ENCODE measurements at regions not wholly inside any gene's neighbourhood (a gene's known extent, or its start where the extent isn't known, plus 50 kb on each side); places are given as distances from the start of the nearest gene placed in this dataset.

- TF ChIP-seq CTCF (conservative IDR thresholded peaks at IDR 0.05; ENCODE audit: low read depth in 2 of 2): no peak
- TF ChIP-seq JUNB (IDR thresholded peaks at IDR 0.05; ENCODE audit: unreplicated experiment): no peak
- TF ChIP-seq POLR2AphosphoS5 (IDR thresholded peaks at IDR 0.05; ENCODE audit: low read depth): no peak
- no peak for TF ChIP-seq EZH2 (IDR thresholded peaks at IDR 0.05; ENCODE audit: low read depth, unreplicated experiment)
- TF ChIP-seq ETS1 (IDR thresholded peaks at IDR 0.05): no peak
- TF ChIP-seq CREB1 (CRISPR knock-in tag; IDR thresholded peaks at IDR 0.05; ENCODE audit: low read depth): no peak
- TF ChIP-seq, protein P1, sequence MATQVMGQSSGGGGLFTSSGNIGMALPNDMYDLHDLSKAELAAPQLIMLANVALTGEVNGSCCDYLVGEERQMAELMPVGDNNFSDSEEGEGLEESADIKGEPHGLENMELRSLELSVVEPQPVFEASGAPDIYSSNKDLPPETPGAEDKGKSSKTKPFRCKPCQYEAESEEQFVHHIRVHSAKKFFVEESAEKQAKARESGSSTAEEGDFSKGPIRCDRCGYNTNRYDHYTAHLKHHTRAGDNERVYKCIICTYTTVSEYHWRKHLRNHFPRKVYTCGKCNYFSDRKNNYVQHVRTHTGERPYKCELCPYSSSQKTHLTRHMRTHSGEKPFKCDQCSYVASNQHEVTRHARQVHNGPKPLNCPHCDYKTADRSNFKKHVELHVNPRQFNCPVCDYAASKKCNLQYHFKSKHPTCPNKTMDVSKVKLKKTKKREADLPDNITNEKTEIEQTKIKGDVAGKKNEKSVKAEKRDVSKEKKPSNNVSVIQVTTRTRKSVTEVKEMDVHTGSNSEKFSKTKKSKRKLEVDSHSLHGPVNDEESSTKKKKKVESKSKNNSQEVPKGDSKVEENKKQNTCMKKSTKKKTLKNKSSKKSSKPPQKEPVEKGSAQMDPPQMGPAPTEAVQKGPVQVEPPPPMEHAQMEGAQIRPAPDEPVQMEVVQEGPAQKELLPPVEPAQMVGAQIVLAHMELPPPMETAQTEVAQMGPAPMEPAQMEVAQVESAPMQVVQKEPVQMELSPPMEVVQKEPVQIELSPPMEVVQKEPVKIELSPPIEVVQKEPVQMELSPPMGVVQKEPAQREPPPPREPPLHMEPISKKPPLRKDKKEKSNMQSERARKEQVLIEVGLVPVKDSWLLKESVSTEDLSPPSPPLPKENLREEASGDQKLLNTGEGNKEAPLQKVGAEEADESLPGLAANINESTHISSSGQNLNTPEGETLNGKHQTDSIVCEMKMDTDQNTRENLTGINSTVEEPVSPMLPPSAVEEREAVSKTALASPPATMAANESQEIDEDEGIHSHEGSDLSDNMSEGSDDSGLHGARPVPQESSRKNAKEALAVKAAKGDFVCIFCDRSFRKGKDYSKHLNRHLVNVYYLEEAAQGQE (IDR thresholded peaks at IDR 0.05; ENCODE audit: unreplicated experiment): no peak
- no peak for TF ChIP-seq NANOG (IDR thresholded peaks at IDR 0.05; ENCODE audit: borderline replicate concordance)
- no peak for TF ChIP-seq EZH2phosphoT487 (IDR thresholded peaks at IDR 0.05; ENCODE audit: unreplicated experiment)
- TF ChIP-seq ZNF331 (CRISPR knock-in tag; IDR thresholded peaks at IDR 0.05; ENCODE audit: low read depth): no peak
- no peak for TF ChIP-seq ZNF114 (CRISPR knock-in tag; IDR thresholded peaks at IDR 0.05)
- no peak for TF ChIP-seq STAT1 (IDR thresholded peaks at IDR 0.05; ENCODE audit: unreplicated experiment)
Measured at GRCh38 chr14:104335611-104336010, 197.2 kb downstream of the KIF26A start.

Data from GM23338 (cell line).